ENCODE measurements at regions not wholly inside any gene's neighbourhood (a gene's known extent, or its start where the extent isn't known, plus 50 kb on each side); places are given as distances from the start of the nearest gene placed in this dataset.

DNA sequence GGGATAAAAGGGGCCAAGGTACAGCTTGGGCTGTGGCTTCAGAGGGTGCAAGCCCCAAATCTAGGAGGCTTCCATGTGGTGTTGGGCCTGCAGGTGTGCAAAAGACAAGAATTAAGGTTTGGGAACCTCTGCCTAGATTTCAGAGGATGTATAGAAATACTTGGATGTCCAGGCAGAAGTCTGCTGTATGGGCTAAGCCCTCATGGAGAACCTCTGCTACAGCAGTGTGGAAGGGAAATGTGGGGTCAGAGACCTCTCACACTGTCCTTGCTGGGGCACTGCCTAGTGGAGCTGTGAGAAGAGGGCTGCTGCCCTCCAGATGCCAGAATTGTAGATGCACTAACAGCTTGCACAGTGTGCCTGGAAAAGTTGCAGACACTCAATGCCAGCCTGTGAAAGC lies 880.6 kb upstream of the ID2 start:
- no peak for TF ChIP-seq EZH2phosphoT487 (IDR thresholded peaks at IDR 0.05; ENCODE audit: low read length)
- TF ChIP-seq, protein P1, sequence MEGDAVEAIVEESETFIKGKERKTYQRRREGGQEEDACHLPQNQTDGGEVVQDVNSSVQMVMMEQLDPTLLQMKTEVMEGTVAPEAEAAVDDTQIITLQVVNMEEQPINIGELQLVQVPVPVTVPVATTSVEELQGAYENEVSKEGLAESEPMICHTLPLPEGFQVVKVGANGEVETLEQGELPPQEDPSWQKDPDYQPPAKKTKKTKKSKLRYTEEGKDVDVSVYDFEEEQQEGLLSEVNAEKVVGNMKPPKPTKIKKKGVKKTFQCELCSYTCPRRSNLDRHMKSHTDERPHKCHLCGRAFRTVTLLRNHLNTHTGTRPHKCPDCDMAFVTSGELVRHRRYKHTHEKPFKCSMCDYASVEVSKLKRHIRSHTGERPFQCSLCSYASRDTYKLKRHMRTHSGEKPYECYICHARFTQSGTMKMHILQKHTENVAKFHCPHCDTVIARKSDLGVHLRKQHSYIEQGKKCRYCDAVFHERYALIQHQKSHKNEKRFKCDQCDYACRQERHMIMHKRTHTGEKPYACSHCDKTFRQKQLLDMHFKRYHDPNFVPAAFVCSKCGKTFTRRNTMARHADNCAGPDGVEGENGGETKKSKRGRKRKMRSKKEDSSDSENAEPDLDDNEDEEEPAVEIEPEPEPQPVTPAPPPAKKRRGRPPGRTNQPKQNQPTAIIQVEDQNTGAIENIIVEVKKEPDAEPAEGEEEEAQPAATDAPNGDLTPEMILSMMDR (IDR thresholded peaks at IDR 0.05; ENCODE audit: low read length): no peak
